Gastrocnemius medialis (tissue), 4 donors: ENCODE measurements at regions not wholly inside any gene's neighbourhood (a gene's known extent, or its start where the extent isn't known, plus 50 kb on each side); places are given as distances from the start of the nearest gene placed in this dataset.

ENCODE experiments used
- ATAC-seq, 2 donors: fragments of 150-250 bp; one replicate each; pipeline ENCODE4 v1.9.1; 2016
- DNase-seq, 2 donors: peaks; one replicate each; pipeline ENCODE4 v3.0.0-alpha.2; 2019
- H3K27ac ChIP-seq, 4 donors: fragments of 200-600 bp; sonication (generic); 1 replicate in 1 of 4; 2 replicates in 3 of 4; pipeline ENCODE4 v1.5.1; 2016 to 2018; ENCODE audit warnings: mild to moderate bottlenecking in 2 of 4, moderate library complexity in 1 of 4
- H3K27me3 ChIP-seq, 3 donors: fragments of 200-600 bp; sonication (generic) in 2 of 3; 1 replicate in 1 of 3; 2 replicates in 2 of 3; pipeline versions ENCODE4 v1.5.1 to v1.6.0; 2016 to 2019; ENCODE audit warnings: mild to moderate bottlenecking in 1 of 3, moderate library complexity in 1 of 3
- H3K36me3 ChIP-seq, 2 donors: fragments of 200-600 bp; sonication (generic) in 1 of 2; one replicate each; pipeline ENCODE4 v1.5.1; 2017 to 2018
- H3K4me1 ChIP-seq, 2 donors: fragments of 200-600 bp; sonication (generic) in 1 of 2; one replicate each; pipeline ENCODE4 v1.5.1; 2016 to 2017; ENCODE audit warnings: mild to moderate bottlenecking in 2 of 2
- H3K4me3 ChIP-seq, 4 donors: fragments of 200-600 bp; sonication (generic) in 3 of 4; 1 replicate in 1 of 4; 2 replicates in 3 of 4; pipeline ENCODE4 v1.5.1; 2016 to 2019; ENCODE audit warnings: mild to moderate bottlenecking in 2 of 4
- H3K9me3 ChIP-seq, 3 donors: fragments of 200-600 bp; sonication (generic) in 2 of 3; 1 replicate in 1 of 3; 2 replicates in 2 of 3; pipeline ENCODE4 v1.5.1; 2016 to 2019
- POLR2A ChIP-seq, 2 donors: fragments of 450-650 bp; IDR thresholded peaks; one replicate each; pipeline ENCODE4 v1.6.1; 2017; ENCODE audit warnings: antibody characterized with exemption in 2 of 2, mild to moderate bottlenecking in 2 of 2, moderate library complexity in 2 of 2
- in situ Hi-C, 4 donors: fragments of 200-750 bp; cut with MboI; loops; one replicate each; pipeline versions ENCODE4 v1.15.0 to v1.8.0; 2017; ENCODE audit warnings: low sequenced_read_pairs in 4 of 4
- intact Hi-C: fragments of 100-400 bp; cut with DNase I; formaldehyde crosslinking; loops from one replicate; pipeline ENCODE4 v1.15.1; 2023; ENCODE audit warnings: low total_unique reads
- TF ChIP-seq, protein P1 (sequence below), 5 experiments: fragments of 450-650 bp in 3 of 5; fragments of 200-600 bp in 2 of 5; sonication (generic) in 2 of 5; IDR thresholded peaks in 4 of 5; conservative IDR thresholded peaks in 1 of 5; 1 replicate in 4 of 5; 2 replicates in 1 of 5; pipeline ENCODE4 v1.5.1; 2016 to 2019; ENCODE audit warnings: antibody characterized with exemption in 5 of 5, mild to moderate bottlenecking in 3 of 5, moderate library complexity in 3 of 5

DNA sequence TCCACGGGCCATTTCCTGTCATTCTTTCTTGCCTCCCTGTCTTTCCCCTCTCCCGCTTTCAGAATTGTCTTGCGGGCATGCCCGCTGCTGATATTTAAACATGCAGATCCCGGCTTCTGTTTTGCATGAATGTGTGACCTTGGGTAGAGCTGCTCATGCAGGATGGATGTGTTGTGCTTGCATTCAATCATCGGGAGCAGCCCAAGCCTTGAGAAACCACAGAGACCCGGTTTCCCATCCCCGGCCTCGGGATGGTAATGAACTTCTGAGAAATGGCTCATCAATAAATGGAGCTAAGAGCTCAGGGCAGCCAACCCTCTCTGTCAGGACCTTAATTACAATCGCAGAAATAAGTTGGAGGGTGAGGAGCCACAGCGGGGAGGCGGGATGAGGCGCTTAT lies 303.7 kb upstream of the TNRC6C start:
- Histone ChIP-seq H3K36me3 (no peaks in the 10 kb centered on the region), H3K27ac (no peak overlapping the region), H3K4me1 (no peaks in the 10 kb centered on the region), H3K4me3 (no peak overlapping the region), H3K9me3 (no peaks in the 10 kb centered on the region), H3K27me3 (peaks cover 5 to 23% (median 9%) of the 10 kb centered on the region in 3 donors)
- intact Hi-C loops (no loop called here), in situ Hi-C loops (loop anchor here in 1 of 4 donors (25.0 kb wide), 1 partner anchor 93 kb away; no protein-coding TSS in a partner anchor)
- DNase-seq, result no peak
- TF ChIP-seq, protein P1, sequence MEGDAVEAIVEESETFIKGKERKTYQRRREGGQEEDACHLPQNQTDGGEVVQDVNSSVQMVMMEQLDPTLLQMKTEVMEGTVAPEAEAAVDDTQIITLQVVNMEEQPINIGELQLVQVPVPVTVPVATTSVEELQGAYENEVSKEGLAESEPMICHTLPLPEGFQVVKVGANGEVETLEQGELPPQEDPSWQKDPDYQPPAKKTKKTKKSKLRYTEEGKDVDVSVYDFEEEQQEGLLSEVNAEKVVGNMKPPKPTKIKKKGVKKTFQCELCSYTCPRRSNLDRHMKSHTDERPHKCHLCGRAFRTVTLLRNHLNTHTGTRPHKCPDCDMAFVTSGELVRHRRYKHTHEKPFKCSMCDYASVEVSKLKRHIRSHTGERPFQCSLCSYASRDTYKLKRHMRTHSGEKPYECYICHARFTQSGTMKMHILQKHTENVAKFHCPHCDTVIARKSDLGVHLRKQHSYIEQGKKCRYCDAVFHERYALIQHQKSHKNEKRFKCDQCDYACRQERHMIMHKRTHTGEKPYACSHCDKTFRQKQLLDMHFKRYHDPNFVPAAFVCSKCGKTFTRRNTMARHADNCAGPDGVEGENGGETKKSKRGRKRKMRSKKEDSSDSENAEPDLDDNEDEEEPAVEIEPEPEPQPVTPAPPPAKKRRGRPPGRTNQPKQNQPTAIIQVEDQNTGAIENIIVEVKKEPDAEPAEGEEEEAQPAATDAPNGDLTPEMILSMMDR (IDR thresholded peaks at IDR 0.05 in 4 of 5, conservative IDR thresholded peaks at IDR 0.05 in 1 of 5), result no peak
- no peak for TF ChIP-seq POLR2A (IDR thresholded peaks at IDR 0.05)
- ATAC-seq, result no peak

DNA sequence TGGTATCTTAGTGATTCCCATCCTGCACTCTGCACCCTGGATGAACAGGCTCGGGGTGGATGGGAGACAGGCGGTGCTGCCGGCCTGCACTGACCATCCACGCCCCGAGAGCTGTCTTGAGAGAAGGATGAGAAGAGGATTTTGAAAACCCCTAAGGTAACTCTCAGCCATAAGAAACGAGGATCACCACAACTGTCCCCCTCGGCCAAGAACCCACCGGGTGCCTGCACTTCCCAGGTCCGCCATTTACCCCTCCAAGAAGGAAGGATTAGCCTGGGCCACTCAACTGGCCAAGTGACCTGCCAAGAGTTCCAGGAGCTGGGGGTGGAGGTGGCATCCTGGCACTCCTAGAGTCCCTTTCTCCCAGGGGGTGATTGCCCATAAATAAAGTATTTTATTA lies 302.4 kb upstream of the TNRC6C start:
- H3K4me3 ChIP-seq, result no peak overlapping the region
- H3K9me3 ChIP-seq, result no peaks in the 10 kb centered on the region
- in situ Hi-C loops, result loop anchor here in 1 of 4 donors (25.0 kb wide), 1 partner anchor 94 kb away; no protein-coding TSS in a partner anchor
- H3K4me1 ChIP-seq, result no peaks in the 10 kb centered on the region
- no peak for TF ChIP-seq POLR2A (IDR thresholded peaks at IDR 0.05)
- TF ChIP-seq, protein P1 (IDR thresholded peaks at IDR 0.05 in 4 of 5, conservative IDR thresholded peaks at IDR 0.05 in 1 of 5), result no peak
- H3K36me3 ChIP-seq, result no peaks in the 10 kb centered on the region
- H3K27ac ChIP-seq, result no peak overlapping the region
- DNase-seq (no peak), ATAC-seq (no peak)
- peaks cover 5 to 23% (median 9%) of the 10 kb centered on the region in 3 donors for H3K27me3 ChIP-seq
- intact Hi-C loops, result no loop called here

DNA sequence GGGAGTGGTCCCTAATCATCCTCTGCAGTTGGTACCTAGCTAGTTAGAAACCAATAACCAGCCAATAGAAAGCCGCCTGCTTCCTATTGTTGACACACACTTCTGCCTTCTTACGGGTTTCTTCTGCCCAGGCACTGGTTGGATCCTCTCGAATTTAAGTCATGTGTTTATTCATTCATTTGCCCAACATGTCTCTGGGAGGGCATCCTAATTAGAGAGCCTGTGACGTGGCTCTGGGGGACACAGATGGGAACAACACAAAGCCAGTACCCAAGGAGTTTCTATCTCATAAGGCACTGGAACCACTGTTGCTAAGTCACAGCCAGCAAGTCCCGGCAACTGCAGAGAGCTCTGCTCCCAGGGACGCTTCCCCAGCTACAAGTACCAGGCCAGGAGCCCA lies 300.7 kb upstream of the TNRC6C start:
- no peak for DNase-seq

DNA sequence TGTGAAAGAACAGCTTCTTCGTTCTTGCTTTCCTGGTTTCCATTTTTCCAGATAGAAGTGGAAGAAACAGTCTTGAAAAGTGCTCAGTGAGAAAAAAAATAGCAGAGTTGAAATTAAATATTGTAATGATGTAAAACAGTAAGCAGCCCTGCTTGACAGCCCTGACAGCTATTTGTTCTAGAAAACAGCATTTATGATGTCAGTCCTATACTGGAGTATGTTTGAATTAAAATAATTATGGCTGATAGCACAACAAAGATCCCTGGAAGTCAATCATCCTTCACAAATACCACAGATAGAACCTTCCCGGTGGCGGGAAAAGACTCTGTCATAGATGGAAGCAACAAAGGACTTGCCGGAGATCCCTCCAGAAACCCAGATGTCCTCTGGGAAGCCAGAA lies 298.0 kb upstream of the TNRC6C start:
- intact Hi-C loops (no loop called here), in situ Hi-C loops (loop anchor here in 1 of 4 donors (25.0 kb wide), 1 partner anchor 98 kb away; no protein-coding TSS in a partner anchor)
- no peak for ATAC-seq
- Histone ChIP-seq H3K27ac (no peak overlapping the region), H3K4me3 (no peak overlapping the region), H3K27me3 (peaks cover 5 to 23% (median 6%) of the 10 kb centered on the region in 3 donors), H3K36me3 (no peaks in the 10 kb centered on the region), H3K4me1 (no peaks in the 10 kb centered on the region), H3K9me3 (no peaks in the 10 kb centered on the region)
- DNase-seq, result no peak
- no peak for TF ChIP-seq POLR2A (IDR thresholded peaks at IDR 0.05)
- TF ChIP-seq, protein P1 (IDR thresholded peaks at IDR 0.05 in 4 of 5, conservative IDR thresholded peaks at IDR 0.05 in 1 of 5), result no peak

More for the DNA sequence above, 300.7 kb upstream of the TNRC6C start:
- ATAC-seq, result no peak
- intact Hi-C loops (no loop called here), in situ Hi-C loops (loop anchor here in 1 of 4 donors (25.0 kb wide), 1 partner anchor 96 kb away; no protein-coding TSS in a partner anchor)
- peaks cover 5 to 23% (median 9%) of the 10 kb centered on the region in 3 donors for H3K27me3 ChIP-seq
- TF ChIP-seq POLR2A (IDR thresholded peaks at IDR 0.05), result no peak
- TF ChIP-seq, protein P1 (IDR thresholded peaks at IDR 0.05 in 4 of 5, conservative IDR thresholded peaks at IDR 0.05 in 1 of 5), result no peak
- no peak overlapping the region for H3K27ac ChIP-seq
- H3K4me1 ChIP-seq, result no peaks in the 10 kb centered on the region
- H3K9me3 ChIP-seq, result no peaks in the 10 kb centered on the region
- no peak overlapping the region for H3K4me3 ChIP-seq
- no peaks in the 10 kb centered on the region for H3K36me3 ChIP-seq

DNA sequence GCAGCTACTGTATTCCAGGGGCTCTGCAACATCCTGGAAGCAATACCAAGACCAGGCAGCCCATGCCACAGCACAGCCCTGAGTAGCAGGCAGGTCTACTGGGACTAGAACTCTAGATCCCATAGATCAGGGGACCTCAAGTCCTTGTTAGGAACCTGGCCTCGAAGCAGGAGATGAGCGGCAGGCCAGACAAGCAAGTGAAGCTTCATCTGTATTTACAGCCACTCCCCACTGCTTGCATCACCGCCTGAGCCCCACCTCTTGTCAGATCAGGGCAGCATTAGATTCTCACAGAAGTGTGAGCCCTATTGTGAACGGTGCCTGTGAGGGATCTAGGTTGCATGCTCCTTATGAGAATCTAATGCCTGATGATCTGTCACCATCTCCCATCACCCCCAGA lies 295.7 kb upstream of the TNRC6C start:
- ATAC-seq, result no peak
- in situ Hi-C loops, result loop anchor here in 1 of 4 donors (25.0 kb wide), 1 partner anchor 101 kb away; no protein-coding TSS in a partner anchor
- H3K36me3 ChIP-seq, result no peaks in the 10 kb centered on the region

More for the DNA sequence above, 295.7 kb upstream of the TNRC6C start:
- Histone ChIP-seq H3K27me3 (peaks cover 0 to 13% (median 1%) of the 10 kb centered on the region in 3 donors), H3K27ac (no peak overlapping the region), H3K4me1 (no peaks in the 10 kb centered on the region), H3K4me3 (no peak overlapping the region), H3K9me3 (no peaks in the 10 kb centered on the region)
- no peak for TF ChIP-seq POLR2A (IDR thresholded peaks at IDR 0.05)
- TF ChIP-seq, protein P1 (IDR thresholded peaks at IDR 0.05 in 4 of 5, conservative IDR thresholded peaks at IDR 0.05 in 1 of 5), result no peak
- intact Hi-C loops, result no loop called here
- DNase-seq, result no peak
